GM21723 (cell line): ENCODE measurements at regions not wholly inside any gene's neighbourhood (a gene's known extent, or its start where the extent isn't known, plus 50 kb on each side); places are given as distances from the start of the nearest gene placed in this dataset.

Experiments
- ATAC-seq: cut with Tn5 transposase; IDR thresholded peaks from one replicate; pipeline ENCODE4 v1.9.1; 2021; ENCODE audit warnings: mild to moderate bottlenecking, moderate library complexity; ENCODE audit not compliant: unreplicated experiment

- no peak for ATAC-seq
These were observed 300.7 kb downstream of the SP3 start for GRCh38 chr2:173664513-173664910.

GRCh38 chr2:173666171-173666888 lies 298.8 kb downstream of the SP3 start:
- no peak for ATAC-seq

GRCh38 chr2:173667014-173667413 lies 298.2 kb downstream of the SP3 start:
- no peak for ATAC-seq

GRCh38 chr2:173667415-173667814 lies 297.8 kb downstream of the SP3 start:
- no peak for ATAC-seq

GRCh38 chr2:173669271-173669853 lies 295.8 kb downstream of the SP3 start:
- ATAC-seq = no peak

- ATAC-seq = no peak
These were observed 295.3 kb downstream of the SP3 start for GRCh38 chr2:173669888-173670287.

- no peak for ATAC-seq
These were observed 292.4 kb downstream of the SP3 start for GRCh38 chr2:173672573-173673340.

- no peak for ATAC-seq
These were observed 291.5 kb downstream of the SP3 start for GRCh38 chr2:173673640-173674039.

GRCh38 chr2:173676647-173677046 lies 288.5 kb downstream of the SP3 start:
- no peak for ATAC-seq

- no peak for ATAC-seq
These were observed 287.0 kb downstream of the SP3 start for GRCh38 chr2:173678186-173678585.

GRCh38 chr2:173680574-173680973 lies 284.6 kb downstream of the SP3 start:
- ATAC-seq = no peak

GRCh38 chr2:173681881-173682650 lies 283.1 kb downstream of the SP3 start:
- no peak for ATAC-seq

GRCh38 chr2:173684896-173685459 lies 280.2 kb downstream of the SP3 start:
- ATAC-seq = no peak

- ATAC-seq = no peak
These were observed 274.8 kb downstream of the SP3 start for GRCh38 chr2:173690349-173690748.

GRCh38 chr2:173692068-173692467 lies 273.1 kb downstream of the SP3 start:
- no peak for ATAC-seq

GRCh38 chr2:173693044-173693589 lies 272.1 kb downstream of the SP3 start:
- ATAC-seq = no peak

GRCh38 chr2:173696274-173696673 lies 268.9 kb downstream of the SP3 start:
- no peak for ATAC-seq

GRCh38 chr2:173697929-173698328 lies 267.2 kb downstream of the SP3 start:
- no peak for ATAC-seq

GRCh38 chr2:173705656-173706055 lies 259.5 kb downstream of the SP3 start:
- ATAC-seq = no peak

GRCh38 chr2:173706936-173707335 lies 258.2 kb downstream of the SP3 start:
- ATAC-seq = no peak

GRCh38 chr2:173708806-173709205 lies 256.4 kb downstream of the SP3 start:
- ATAC-seq = no peak
